Activated CD8-positive, alpha-beta T cell treated with anti-CD3 and anti-CD28 coated beads for 36 hours (primary cell): ENCODE measurements at regions not wholly inside any gene's neighbourhood (a gene's known extent, or its start where the extent isn't known, plus 50 kb on each side); places are given as distances from the start of the nearest gene placed in this dataset.

Experiments used
- ATAC-seq: fragments of 200-7000 bp; cut with Tn5 transposase; one replicate; pipeline ENCODE4 v1.10.0; 2021; ENCODE audit warnings: mild to moderate bottlenecking, moderate library complexity
- CTCF ChIA-PET: fragments of 350-600 bp; sonication (Branson Sonifier 250); formaldehyde crosslinking; loops from one replicate; lab custom pipeline; 2021; ENCODE audit warnings: antibody characterized with exemption; lab: Charles Lee
- POLR2A ChIA-PET: fragments of 350-600 bp; sonication (Branson Sonifier 250); formaldehyde crosslinking; loops from one replicate; lab custom pipeline; 2021; ENCODE audit warnings: antibody characterized with exemption; lab: Charles Lee
- DNase-seq: peaks from one replicate; pipeline ENCODE4 v3.0.0-alpha.2; 2020
- H3K27ac Mint-ChIP-seq: one replicate; pipeline ENCODE4 v1.8.0; 2021; ENCODE audit warnings: mild to moderate bottlenecking, mixed read lengths
- H3K27me3 Mint-ChIP-seq: one replicate; pipeline ENCODE4 v1.8.0; 2021; ENCODE audit warnings: mixed read lengths
- H3K36me3 Mint-ChIP-seq: one replicate; pipeline ENCODE4 v1.8.0; 2021; ENCODE audit warnings: low read depth, mixed read lengths
- H3K4me1 Mint-ChIP-seq: one replicate; pipeline ENCODE4 v1.8.0; 2021; ENCODE audit warnings: low read depth, mixed read lengths
- H3K4me3 Mint-ChIP-seq: one replicate; pipeline ENCODE4 v1.8.0; 2021; ENCODE audit warnings: mild to moderate bottlenecking, moderate library complexity, mixed read lengths
- H3K9me3 Mint-ChIP-seq: one replicate; pipeline ENCODE4 v1.8.0; 2021; ENCODE audit warnings: mixed read lengths
- intact Hi-C: fragments of 100-400 bp; cut with micrococcal nuclease; formaldehyde crosslinking; loops from one replicate; pipeline ENCODE4 v1.10.0; 2022
- TF ChIP-seq, protein P1 (sequence below): fragments of 200-600 bp; IDR thresholded peaks from one replicate; pipeline ENCODE4 v1.8.0; 2022; ENCODE audit warnings: antibody characterized with exemption, mild to moderate bottlenecking

DNA sequence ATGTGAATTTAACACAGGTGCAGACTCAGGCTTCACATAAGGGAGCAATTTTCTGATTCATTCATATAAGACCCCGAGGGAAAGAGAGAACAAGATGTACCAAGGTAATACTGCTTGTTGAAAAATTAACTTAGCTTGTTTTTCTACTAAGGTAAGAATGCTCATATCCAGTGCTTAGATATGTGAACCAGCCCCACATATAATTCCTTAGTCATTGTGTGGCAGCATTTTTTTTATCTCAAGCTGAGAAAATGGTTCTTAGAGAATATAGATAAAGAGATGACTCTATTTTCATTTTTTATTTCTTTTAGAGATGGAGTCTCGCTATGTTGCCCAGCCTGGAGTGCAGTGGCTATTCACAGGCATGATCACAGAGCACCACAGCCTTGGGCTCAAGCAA, 121.8 kb upstream of the SEM1 start:
- intact Hi-C loops = loop anchor here (10.0 kb wide), 2 partner anchors 173 to 507 kb away; partner anchors contain the start of genes DLX6 and SLC25A13
- H3K27me3 Mint-ChIP-seq = peaks cover 45% of the 10 kb centered on the region
- POLR2A ChIA-PET = interaction anchor here (0.6 kb wide), 1 partner anchor 1492 kb away, joined by 3 read pairs; no protein-coding TSS in a partner anchor

GRCh38 chr7:96832092-96832662, 122.5 kb upstream of the SEM1 start:
- Mint-ChIP-seq H3K36me3 (no peaks in the 10 kb centered on the region), H3K4me3 (no peak overlapping the region), H3K27me3 (peaks cover 41% of the 10 kb centered on the region), H3K27ac (no peak overlapping the region), H3K9me3 (peaks cover 4% of the 10 kb centered on the region), H3K4me1 (peaks cover 9% of the 10 kb centered on the region)
- intact Hi-C loops = loop anchor here (10.0 kb wide), 2 partner anchors 173 to 507 kb away; partner anchors contain the start of genes DLX6 and SLC25A13
- TF ChIP-seq, protein P1, sequence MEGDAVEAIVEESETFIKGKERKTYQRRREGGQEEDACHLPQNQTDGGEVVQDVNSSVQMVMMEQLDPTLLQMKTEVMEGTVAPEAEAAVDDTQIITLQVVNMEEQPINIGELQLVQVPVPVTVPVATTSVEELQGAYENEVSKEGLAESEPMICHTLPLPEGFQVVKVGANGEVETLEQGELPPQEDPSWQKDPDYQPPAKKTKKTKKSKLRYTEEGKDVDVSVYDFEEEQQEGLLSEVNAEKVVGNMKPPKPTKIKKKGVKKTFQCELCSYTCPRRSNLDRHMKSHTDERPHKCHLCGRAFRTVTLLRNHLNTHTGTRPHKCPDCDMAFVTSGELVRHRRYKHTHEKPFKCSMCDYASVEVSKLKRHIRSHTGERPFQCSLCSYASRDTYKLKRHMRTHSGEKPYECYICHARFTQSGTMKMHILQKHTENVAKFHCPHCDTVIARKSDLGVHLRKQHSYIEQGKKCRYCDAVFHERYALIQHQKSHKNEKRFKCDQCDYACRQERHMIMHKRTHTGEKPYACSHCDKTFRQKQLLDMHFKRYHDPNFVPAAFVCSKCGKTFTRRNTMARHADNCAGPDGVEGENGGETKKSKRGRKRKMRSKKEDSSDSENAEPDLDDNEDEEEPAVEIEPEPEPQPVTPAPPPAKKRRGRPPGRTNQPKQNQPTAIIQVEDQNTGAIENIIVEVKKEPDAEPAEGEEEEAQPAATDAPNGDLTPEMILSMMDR = no peak
- ATAC-seq (no peak), DNase-seq (no peak)
- POLR2A ChIA-PET = interaction anchor here (0.6 kb wide), 1 partner anchor 1492 kb away, joined by 3 read pairs; no protein-coding TSS in a partner anchor
- CTCF ChIA-PET = no interaction called here

More for the DNA sequence above, 121.8 kb upstream of the SEM1 start:
- no peak for DNase-seq
- no peak for ATAC-seq
- no peak overlapping the region for H3K27ac Mint-ChIP-seq
- H3K4me1 Mint-ChIP-seq = peaks cover 2% of the 10 kb centered on the region
- H3K36me3 Mint-ChIP-seq = no peaks in the 10 kb centered on the region
- CTCF ChIA-PET = no interaction called here
- H3K4me3 Mint-ChIP-seq = no peak overlapping the region
- TF ChIP-seq, protein P1 = no peak
- peaks cover 4% of the 10 kb centered on the region for H3K9me3 Mint-ChIP-seq

DNA sequence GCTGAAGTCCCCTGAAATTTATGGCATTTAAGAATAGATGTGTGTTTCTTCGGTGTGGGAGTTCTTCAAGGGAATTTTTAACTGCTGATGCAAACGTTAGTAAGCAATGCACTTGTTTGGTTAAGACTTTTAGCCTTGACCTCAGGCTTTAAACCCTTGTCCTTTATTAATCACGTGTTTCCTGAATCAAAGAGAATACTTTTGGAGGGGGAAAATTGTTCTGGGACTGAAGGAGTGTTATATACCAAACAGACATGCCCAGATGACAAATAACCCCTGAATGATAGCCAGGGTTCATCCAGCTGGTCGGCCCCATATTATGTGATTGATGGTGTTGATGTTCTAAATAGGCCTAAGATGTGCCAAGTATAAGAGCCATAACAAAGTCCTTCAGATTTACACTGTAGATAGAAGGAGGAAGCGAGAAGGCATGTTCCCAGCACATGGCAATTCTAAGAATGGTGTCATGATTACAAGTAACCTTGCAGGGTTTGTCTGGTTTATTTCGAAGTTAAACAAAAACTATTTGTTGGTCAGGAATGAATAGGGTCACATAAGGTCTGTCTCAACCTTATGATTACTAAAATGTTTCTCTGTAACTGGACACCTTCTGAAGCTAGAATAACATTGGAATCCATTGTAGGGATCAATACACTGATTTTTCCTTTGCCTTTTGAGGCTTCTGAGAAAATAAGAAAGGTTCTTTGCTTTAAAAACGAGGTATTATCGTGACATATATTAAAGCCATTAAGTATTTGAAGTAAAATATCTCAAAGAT, 124.2 kb upstream of the SEM1 start:
- no peak for DNase-seq
- Mint-ChIP-seq H3K27ac (no peak overlapping the region), H3K4me3 (no peak overlapping the region), H3K4me1 (peaks cover 24% of the 10 kb centered on the region), H3K27me3 (peaks cover 41% of the 10 kb centered on the region), H3K36me3 (no peaks in the 10 kb centered on the region), H3K9me3 (peaks cover 6% of the 10 kb centered on the region)
- TF ChIP-seq, protein P1 = no peak
- no peak for ATAC-seq
- intact Hi-C loops = loop anchor here (10.0 kb wide), 2 partner anchors 171 to 509 kb away; partner anchors contain the start of genes DLX6 and SLC25A13
- ChIA-PET POLR2A (no interaction called here), CTCF (no interaction called here)

DNA sequence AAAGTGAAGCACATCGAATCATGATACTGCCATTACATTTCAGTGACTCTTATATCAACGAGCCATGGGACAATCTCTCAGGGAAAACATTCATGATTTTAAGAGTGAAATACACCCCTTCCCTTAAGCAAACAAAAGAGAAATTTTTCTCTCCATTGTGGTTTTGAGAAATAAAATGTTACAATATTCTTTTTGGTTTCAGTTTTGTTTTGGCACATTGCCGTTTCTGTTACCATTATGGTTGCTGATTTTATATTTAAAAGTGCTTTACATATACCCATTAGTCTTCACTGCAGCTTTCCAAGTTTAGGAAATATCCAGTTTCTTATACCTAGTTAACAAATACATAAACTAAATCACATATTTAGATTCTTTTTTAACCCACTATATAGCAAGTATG, 126.8 kb upstream of the SEM1 start:
- TF ChIP-seq, protein P1 = no peak
- no peak for DNase-seq
- no peak for ATAC-seq
- intact Hi-C loops = loop anchor here (10.0 kb wide), 2 partner anchors 168 to 512 kb away; partner anchors contain the start of genes DLX6 and SLC25A13
- Mint-ChIP-seq H3K9me3 (peaks cover 2% of the 10 kb centered on the region), H3K36me3 (no peaks in the 10 kb centered on the region), H3K4me1 (peaks cover 31% of the 10 kb centered on the region), H3K27me3 (peaks cover 46% of the 10 kb centered on the region), H3K4me3 (peak overlapping the region; percentile 17), H3K27ac (no peak overlapping the region)
- CTCF ChIA-PET = interaction anchor here (0.6 kb wide), 1 partner anchor 425 kb away, joined by 3 read pairs; no protein-coding TSS in a partner anchor
- POLR2A ChIA-PET = interaction anchor here (0.6 kb wide), 1 partner anchor 16 kb away, joined by 3 read pairs; no protein-coding TSS in a partner anchor
